Adrenal gland (tissue), 9 donors: ENCODE measurements at regions not wholly inside any gene's neighbourhood (a gene's known extent, or its start where the extent isn't known, plus 50 kb on each side); places are given as distances from the start of the nearest gene placed in this dataset.
A peak's percentile ranks its signal among the peaks of the same experiment; 100 is the strongest.

Experiments used
- DNase-seq, 7 donors: peaks; one replicate each; pipeline ENCODE4 v3.0.0-alpha.2; 2019 to 2020
- H3K27ac ChIP-seq, 5 donors: fragments of 200-600 bp; sonication (generic) in 4 of 5; 1 replicate in 3 of 5; 2 replicates in 2 of 5; pipeline versions ENCODE4 v1.5.1 to v1.8.0; 2016 to 2020; ENCODE audit warnings: mild to moderate bottlenecking in 1 of 5
- H3K27me3 ChIP-seq: fragments of 200-600 bp; 2 replicates; pipeline ENCODE4 v1.8.0; 2021
- H3K36me3 ChIP-seq, 2 donors: fragments of 200-600 bp; replicated peaks in 1 of 2; 1 replicate in 1 of 2; 2 replicates in 1 of 2; pipeline versions ENCODE4 v1.5.1 to v1.8.0; 2018 to 2022
- H3K4me1 ChIP-seq, 2 donors: fragments of 200-600 bp; replicated peaks in 1 of 2; 1 replicate in 1 of 2; 2 replicates in 1 of 2; pipeline versions ENCODE4 v1.5.1 to v1.8.0; 2018 to 2021
- H3K4me3 ChIP-seq, 4 donors: fragments of 200-600 bp; sonication (generic) in 3 of 4; one replicate each; pipeline ENCODE4 v1.5.1; 2016 to 2018
- H3K9me3 ChIP-seq, 3 donors: fragments of 200-600 bp; sonication (generic) in 1 of 3; replicated peaks in 1 of 3; 1 replicate in 2 of 3; 2 replicates in 1 of 3; pipeline versions ENCODE4 v1.5.1 to v1.8.0; 2016 to 2021
- CTCF ChIP-seq, 6 experiments: fragments of 450-650 bp in 4 of 6; fragments of 200-600 bp in 2 of 6; sonication (generic) in 1 of 6; IDR thresholded peaks; 1 replicate in 5 of 6; 2 replicates in 1 of 6; pipeline versions ENCODE4 v1.5.1 to v1.8.0; 2016 to 2021; ENCODE audit warnings: antibody characterized with exemption in 6 of 6, mild to moderate bottlenecking in 2 of 6, moderate library complexity in 1 of 6
- POLR2A ChIP-seq, 2 donors: fragments of 450-650 bp; IDR thresholded peaks; one replicate each; pipeline ENCODE4 v1.6.1; 2017; ENCODE audit warnings: antibody characterized with exemption in 2 of 2, mild to moderate bottlenecking in 2 of 2, moderate library complexity in 1 of 2
- WGBS, 4 donors: extraction: QIAGEN DNeasy Blood & Tissue Kit in 2 of 4; methylation state at CpG; one replicate each; pipeline versions ENCODE4 v1.1.5 to v1.1.7; 2013 to 2017; 5-methylcytosine and 5-hydroxymethylcytosine counted together
- intact Hi-C, 2 donors: fragments of 100-400 bp; cut with DNase I; formaldehyde crosslinking; loops; one replicate each; pipeline versions ENCODE4 v1.14.1 to v1.15.0; 2022 to 2023
- donor health status: healthy with polysubstance abuse.
- donor health status: Bipolar disorder and iron deficiency.
- donor health status: DM: yes; HTN: yes; CAD: no.
- donor health status: DM: no; HTN: no; CAD: no.
- donor health status: DM: no; HTN: no; CAD: no.

GRCh38 chr1:105102371-105102770, 1352.7 kb downstream of the AMY1C start:
- H3K27ac ChIP-seq: no peak overlapping the region
- no peaks in the 10 kb centered on the region for H3K4me1 ChIP-seq
- H3K36me3 ChIP-seq: no peaks in the 10 kb centered on the region
- H3K9me3 ChIP-seq: no peaks in the 10 kb centered on the region
- WGBS, 4 donors: 69 to 80% (median 72%) methylated on average over 3 of the region's 3 CpGs
- intact Hi-C loops: no loop called here
- no peaks in the 10 kb centered on the region for H3K27me3 ChIP-seq
- H3K4me3 ChIP-seq: no peak overlapping the region
- no peak for DNase-seq
- no peak for TF ChIP-seq CTCF (IDR thresholded peaks at IDR 0.05)
- TF ChIP-seq POLR2A (IDR thresholded peaks at IDR 0.05): no peak

GRCh38 chr1:105122041-105122440, 1372.3 kb downstream of the AMY1C start:
- Histone ChIP-seq H3K27ac (no peak overlapping the region), H3K4me1 (no peaks in the 10 kb centered on the region), H3K27me3 (no peaks in the 10 kb centered on the region), H3K4me3 (no peak overlapping the region), H3K9me3 (no peaks in the 10 kb centered on the region), H3K36me3 (no peaks in the 10 kb centered on the region)
- intact Hi-C loops: no loop called here
- no peak for DNase-seq
- TF ChIP-seq CTCF (IDR thresholded peaks at IDR 0.05) (no peak), POLR2A (IDR thresholded peaks at IDR 0.05) (no peak)
- 74 to 84% (median 79%) methylated on average over 2 of the region's 2 CpGs for WGBS, 4 donors

- intact Hi-C loops: no loop called here
- H3K9me3 ChIP-seq: no peaks in the 10 kb centered on the region
- TF ChIP-seq CTCF (IDR thresholded peaks at IDR 0.05) (no peak), POLR2A (IDR thresholded peaks at IDR 0.05) (no peak)
- no peaks in the 10 kb centered on the region for H3K27me3 ChIP-seq
- peak in 1 of 7 donors; percentile 18 for DNase-seq
- 47 to 59% (median 55%) methylated on average over 12 to 14 of the region's 14 CpGs for WGBS, 4 donors
- H3K27ac ChIP-seq: no peak overlapping the region
- H3K36me3 ChIP-seq: no peaks in the 10 kb centered on the region
- no peaks in the 10 kb centered on the region for H3K4me1 ChIP-seq
- no peak overlapping the region for H3K4me3 ChIP-seq
Observed at GRCh38 chr1:105137543-105138457, 1388.1 kb downstream of the AMY1C start.

DNA sequence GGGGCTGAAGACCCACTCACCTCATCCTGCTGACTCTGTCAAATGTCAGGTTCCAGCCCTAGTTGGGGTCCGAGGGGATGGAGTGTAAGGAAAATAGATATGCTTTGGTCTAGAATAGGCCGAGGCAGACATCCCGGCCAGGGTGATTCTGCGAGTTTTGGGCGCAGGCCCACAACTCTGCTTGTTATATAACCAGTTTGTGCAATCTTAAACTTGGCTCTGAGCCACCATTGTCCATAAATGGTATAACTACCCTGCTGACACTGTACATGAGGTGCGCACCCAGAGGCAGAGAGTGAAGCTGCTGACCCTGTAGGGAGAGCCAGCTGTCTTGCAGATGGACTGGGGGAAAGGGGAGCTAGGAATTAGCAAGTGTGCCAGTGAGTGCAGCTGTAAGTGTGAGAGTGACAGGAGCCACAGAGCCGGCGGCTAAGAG, 1388.8 kb downstream of the AMY1C start:
- no peaks in the 10 kb centered on the region for H3K36me3 ChIP-seq
- WGBS, 4 donors: 79 to 91% (median 83%) methylated on average over 8 of the region's 8 CpGs
- no peak for DNase-seq
- TF ChIP-seq POLR2A (IDR thresholded peaks at IDR 0.05) (no peak), CTCF (IDR thresholded peaks at IDR 0.05) (no peak)
- intact Hi-C loops: no loop called here
- H3K9me3 ChIP-seq: no peaks in the 10 kb centered on the region
- no peak overlapping the region for H3K4me3 ChIP-seq
- H3K4me1 ChIP-seq: no peaks in the 10 kb centered on the region
- no peak overlapping the region for H3K27ac ChIP-seq
- H3K27me3 ChIP-seq: no peaks in the 10 kb centered on the region
